GM18873 (cell line): ENCODE measurements at regions not wholly inside any gene's neighbourhood (a gene's known extent, or its start where the extent isn't known, plus 50 kb on each side); places are given as distances from the start of the nearest gene placed in this dataset.
"Not testable (repeated sequence)": the region's sequence is repeated elsewhere in the genome, so short reads cannot be mapped to it uniquely, and the experiment has no call there.

ENCODE experiments used
- ATAC-seq: cut with Tn5 transposase; IDR thresholded peaks from one replicate; pipeline ENCODE4 v1.9.1; 2021; ENCODE audit warnings: mild to moderate bottlenecking, moderate library complexity, moderate number of reproducible peaks; ENCODE audit not compliant: unreplicated experiment, low FRiP score

DNA sequence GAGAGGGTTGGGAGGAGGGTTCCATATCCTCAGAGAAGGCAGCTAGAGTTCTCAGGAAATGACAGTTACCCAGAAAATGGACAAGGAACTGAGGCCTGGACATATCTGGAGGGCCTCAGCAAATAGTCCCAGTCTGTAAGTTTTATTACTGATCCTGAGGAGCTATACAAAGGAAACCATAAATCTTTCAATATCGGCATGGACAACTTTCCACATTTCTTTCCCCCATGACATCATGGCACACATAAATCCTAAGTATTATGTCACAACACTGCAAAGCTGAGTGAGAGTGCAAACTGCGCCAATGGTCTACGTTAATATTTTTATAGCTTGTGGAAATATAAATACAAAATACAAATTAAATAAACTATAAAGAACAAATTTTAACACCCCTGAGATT is 1356.2 kb upstream of the C9orf72 start:
- no peak for ATAC-seq

DNA sequence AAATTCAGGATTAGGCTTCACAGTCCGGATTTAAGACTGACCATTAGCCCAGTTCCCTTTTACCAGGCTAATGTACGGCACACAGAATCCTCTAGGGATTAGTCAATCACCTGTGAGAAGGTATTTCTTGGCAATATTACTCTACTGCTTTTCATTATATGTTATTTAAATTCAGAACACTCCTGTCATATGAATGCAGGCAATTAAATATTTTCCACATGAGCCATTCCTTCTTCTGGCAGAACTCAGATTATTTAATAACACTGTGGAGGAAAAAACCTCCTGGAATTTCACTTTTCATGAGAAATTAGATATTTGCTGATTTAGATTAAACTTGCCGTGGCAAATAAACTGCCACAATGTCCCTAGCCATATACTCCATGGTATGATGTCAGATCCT is 1357.5 kb upstream of the C9orf72 start:
- ATAC-seq, result no peak

DNA sequence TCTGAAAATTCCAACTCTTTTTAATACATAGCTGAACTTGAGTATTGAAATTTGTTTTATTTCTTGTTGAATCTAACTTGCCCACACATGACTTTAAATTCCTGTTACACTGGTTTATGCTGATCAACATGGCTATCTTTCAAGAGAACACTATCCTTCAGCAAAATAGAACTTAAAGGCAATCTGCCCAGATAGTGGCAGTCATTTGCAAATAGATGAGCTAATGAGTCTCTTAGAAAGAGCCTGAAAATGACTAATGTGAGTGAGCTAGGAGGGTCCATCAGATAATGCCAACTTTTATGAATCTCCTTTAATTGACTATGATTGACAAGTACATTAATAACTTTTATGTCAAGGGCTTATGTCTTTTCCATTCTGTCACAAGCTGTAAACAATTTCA is 1360.8 kb upstream of the C9orf72 start:
- ATAC-seq, result no peak

DNA sequence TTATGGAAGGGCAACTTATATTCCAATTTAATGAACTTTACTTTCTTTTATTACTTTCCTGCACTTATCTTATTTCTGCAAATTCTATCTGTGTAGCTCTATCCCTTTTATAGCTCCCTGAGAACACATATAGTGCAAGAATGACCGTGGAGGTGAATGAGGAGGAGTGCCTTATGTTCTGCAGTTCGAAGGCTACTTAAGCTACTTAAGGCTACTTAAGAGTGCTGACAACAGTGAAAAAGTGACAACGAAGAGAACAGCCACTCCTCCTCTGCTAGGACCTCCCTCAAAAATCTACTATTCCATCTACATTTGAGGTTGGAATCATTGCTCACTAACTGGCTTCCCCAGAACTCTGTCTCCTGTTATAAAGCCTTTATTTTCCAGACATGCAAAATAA is 1365.7 kb upstream of the C9orf72 start:
- no peak for ATAC-seq

DNA sequence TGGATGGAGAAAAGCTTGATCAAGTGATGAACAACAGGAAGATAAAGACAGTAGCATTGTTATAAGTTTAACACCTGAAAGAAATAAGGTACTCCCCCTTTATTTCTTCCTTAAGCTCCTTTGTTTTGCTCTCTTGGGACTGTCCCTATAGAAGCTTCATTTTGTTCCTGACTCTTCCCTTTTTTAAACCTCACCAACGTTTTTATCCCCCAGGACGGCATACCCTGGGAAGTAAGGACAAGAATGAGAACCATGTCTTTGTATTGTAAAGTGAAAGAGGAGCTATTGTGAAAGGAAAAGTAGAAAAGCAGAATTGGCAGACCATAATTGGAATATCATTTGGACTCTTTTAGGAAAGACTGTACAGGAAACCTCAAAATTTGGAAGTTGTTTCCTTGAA is 1368.6 kb upstream of the C9orf72 start:
- no peak for ATAC-seq

DNA sequence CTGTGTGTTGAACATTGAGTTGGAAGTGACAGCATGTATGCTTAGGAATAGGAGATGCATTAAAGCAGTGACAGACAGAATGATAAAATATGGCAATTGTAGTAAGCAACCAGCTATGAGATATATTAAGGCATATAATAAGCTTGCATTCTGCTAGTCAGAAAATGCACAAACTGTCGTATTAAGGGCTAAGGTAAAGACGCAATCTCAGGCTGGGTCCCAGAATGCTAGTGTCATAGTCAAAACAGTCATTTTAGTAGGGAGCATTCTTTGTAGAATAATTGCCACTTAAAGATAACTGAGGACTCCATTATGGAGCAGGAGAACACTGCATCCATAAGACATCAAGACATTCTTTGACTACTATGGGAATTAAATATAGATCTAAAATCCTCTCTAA is 1369.7 kb upstream of the C9orf72 start:
- ATAC-seq, result no peak

DNA sequence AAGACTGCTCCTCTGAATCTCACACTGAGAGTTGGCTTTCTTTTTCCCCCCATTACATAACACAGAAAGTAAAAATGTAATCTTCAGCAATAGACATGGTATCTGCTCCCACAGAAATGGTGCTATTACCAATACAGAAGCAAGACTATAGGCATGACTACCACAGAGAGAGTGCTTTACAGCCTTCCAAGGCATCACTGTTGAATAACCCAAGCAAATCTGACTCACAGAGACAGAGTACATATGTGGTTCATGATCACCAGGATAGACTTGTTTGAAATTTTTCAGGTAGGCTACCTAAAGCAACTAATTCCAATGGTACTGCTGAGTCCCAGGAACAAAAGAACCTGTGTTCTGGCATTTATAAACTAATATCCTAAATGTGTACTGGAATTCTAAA is 1373.4 kb upstream of the C9orf72 start:
- ATAC-seq, result no peak

DNA sequence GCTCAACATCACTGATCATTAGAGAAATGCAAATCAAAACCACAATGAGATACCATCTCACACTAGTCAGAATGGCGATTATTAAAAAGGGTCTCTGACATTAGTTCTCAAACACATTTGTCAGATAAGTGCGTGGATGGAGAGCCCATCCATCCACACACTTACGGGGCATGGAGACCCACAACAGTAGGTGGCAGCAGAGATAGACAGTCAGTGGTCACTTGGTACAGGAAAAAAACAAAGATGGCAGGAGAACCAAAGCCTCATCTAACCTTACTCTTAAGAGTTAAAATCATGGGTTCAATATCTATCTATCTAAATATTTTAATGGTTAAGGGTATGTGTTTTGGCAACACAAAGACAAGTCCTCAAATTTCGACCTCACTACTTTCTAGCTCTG is 1378.7 kb upstream of the C9orf72 start:
- no peak for ATAC-seq

DNA sequence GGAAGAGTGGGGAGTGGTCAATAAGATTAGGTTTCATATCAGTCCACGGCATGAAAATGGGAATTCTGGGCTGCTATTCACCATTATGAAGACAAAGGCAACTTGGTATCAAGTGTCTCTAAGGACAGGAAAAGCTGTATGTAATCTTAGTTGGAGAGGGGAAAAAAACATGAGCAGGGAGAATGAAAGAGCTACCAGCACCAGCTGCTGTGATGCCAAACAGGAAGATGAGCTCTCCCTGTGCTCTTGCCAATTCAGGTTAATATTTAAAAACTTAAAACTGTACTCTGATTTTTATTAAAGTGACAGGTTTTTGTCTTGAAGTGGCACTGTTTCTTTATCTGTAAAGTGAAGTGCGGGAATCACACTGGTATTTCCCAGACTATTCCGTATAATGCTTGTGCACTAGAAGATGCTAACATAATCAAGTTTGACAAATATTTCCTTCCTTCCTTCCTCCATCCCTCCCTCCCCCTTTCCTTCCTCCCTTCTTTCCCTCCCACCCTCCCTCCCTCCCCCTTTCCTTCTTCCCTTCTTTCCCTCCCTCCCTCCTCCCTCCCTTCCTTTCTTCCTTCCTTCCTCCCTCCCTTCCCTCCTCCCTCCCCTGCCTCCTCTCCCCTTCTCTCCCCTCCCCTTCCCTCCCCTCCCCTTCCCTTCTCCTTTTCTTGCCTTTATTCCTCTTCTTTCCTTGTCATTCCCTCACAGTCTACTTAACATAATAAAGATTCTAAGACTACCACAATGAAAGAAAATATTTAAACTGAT is 1383.0 kb upstream of the C9orf72 start:
- no peak for ATAC-seq

DNA sequence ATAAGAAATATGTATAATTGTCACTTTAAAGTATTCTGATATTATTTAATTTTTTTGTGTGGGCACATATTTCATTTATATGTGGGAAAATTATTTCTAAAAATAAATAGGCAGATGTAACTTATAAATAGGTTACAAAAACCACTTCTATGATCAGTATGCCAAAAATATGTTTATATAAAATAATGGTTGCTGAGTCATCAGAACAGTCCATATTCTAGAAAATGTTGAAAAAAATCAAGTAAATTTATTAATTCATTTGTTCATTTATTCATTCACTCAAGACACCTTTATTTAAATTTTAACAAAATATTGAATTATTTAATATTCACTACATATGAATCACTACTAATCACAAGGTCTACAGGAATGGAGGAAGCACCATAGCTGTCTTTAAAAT is 1387.3 kb upstream of the C9orf72 start:
- ATAC-seq, result no peak

DNA sequence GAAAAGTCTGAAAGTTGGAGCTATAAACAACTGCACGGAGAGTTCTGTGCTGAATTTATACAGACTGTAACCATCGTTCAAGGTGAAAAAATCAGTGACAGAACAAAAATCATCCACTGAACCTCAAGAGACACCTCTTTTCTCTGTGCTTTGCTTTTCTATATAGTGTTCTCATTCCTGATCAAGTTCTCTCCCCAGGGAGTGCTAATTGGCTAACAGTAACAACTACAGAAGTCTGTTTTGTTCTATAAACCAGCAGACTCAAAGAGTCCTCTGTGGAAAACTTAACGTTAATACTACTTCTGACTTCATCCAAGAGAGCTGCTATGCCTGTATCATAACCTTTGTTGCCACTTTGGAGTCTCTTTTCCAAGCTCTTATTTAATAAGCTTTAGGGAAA is 1388.3 kb upstream of the C9orf72 start:
- no peak for ATAC-seq

DNA sequence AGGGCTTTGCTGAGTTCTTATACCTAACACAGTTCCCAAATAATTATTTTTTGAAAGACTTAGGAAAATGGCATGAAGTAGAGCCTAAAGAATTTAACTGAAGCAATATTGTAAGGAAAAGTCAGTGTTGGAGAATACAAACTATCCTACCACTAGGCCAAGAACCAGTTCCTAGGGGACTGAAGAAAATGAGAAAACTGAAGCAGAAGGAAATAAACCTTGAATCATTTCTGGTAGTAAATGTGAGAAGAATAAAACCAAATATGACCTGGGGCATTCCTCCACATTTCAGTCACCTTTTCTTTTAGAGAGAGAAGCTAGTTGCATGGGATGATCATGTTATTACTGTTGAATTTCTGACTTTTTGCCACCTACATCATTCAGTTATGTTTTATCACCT is 1393.9 kb upstream of the C9orf72 start:
- no peak for ATAC-seq

DNA sequence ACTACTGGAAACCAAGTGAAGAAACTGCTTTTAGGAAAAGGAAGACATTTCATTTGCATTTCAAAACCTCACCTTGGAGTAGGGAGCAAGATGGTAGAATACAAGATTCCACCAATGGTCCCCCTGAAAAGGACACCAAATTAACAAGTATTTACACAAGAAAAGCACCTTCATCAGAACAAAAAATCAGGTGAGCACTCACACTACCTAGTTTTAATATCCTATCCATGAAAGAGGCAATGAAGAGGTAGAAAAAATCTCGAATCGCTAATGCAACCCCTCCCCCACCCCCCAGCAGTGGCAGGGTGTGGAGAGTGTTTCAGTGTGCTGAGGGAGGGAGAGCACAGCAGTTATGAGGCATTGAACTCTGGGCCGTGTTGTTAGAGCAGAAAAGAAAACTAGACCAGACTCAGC is 1397.0 kb upstream of the C9orf72 start:
- no peak for ATAC-seq

DNA sequence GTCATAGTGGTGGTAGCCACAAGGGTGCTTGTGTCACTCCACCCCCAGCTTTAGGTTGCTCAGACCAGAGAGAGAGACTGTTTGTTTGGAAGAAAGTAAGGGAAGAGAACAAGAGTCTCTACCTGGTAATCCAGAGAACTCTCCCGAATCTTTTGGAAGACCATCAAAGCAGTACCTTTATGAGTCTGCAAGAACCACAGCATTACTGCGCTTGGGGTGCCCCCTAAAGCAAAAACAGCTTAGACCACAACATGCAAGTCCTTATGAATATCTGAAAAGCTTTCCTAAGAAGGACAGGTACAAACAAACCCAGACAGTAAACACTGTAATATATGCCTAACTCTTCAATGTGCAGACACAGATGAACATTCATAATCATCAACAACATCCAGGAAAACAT is 1398.6 kb upstream of the C9orf72 start:
- ATAC-seq, result no peak

DNA sequence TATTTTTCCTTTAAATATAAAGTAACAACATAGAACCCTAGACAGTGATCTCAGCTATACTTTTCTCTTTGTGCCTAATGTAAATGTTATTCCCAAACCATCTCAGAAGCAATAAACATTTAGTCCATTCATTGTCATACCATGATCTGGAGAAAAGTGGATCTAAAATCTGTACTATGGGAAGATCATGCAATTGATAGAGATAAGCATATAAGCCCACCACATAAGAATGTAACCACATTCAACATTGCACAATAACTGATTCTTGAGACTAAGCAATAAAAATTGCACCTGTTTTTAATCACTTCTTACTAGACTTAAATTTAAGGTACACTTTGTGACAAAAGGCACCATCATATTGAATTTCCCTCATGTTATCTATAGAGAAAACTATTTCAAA is 1403.0 kb upstream of the C9orf72 start:
- ATAC-seq, result no peak

DNA sequence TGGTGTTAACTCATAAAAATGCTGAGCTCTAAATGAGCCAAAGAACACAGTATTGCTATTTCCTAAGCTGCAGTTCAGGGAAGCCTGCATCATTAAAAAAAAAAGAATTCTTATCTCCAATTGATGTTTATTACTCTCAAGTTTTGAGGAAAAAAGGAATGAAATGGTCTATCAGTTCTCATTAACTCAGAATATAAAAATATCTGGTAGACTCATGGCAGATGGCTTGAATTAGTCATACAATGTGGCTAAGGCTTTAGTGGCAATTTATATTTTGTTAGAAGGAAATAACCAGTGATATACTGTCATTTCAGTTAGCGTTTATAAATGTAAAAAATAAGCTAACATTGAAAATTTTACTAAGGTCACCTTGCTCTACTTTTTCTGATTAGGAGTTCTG is 1403.4 kb upstream of the C9orf72 start:
- no peak for ATAC-seq

DNA sequence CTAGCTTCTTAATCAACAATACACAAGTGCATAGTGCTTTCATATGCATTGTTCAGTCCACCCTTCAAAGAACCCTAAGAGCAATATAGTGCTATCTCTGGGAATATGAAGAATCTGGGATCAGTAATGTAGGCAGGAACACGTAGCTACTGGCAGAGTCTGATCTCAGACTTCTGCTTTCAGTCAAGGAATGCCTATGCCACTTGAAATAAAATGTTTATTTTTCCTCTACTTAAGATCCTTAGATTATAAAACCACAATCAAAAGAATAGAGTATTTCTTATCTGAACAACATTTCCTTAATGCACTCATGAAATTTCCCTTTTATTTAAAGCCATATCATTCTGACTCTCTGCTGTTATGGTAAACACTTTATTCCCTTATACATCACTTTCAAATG is 1407.8 kb upstream of the C9orf72 start:
- ATAC-seq, result no peak

DNA sequence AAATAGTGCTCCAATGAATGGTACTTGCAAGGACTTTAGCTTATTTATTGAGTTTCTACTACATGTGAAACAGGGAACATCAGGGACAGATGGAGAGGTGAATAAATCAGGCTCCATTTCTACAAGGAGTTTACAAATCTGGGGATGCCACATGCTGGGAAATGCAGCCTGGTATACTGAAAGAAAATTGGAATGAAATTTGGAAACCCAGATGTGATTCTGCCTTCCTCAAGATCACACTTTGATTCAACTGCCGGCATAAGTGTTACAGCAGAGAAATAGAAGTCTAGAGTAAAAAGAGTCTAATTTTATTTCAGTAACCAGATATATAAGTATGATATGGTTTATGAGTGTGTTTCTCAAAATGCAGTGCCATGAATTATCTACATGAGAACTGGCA is 1408.4 kb upstream of the C9orf72 start:
- ATAC-seq, result no peak

DNA sequence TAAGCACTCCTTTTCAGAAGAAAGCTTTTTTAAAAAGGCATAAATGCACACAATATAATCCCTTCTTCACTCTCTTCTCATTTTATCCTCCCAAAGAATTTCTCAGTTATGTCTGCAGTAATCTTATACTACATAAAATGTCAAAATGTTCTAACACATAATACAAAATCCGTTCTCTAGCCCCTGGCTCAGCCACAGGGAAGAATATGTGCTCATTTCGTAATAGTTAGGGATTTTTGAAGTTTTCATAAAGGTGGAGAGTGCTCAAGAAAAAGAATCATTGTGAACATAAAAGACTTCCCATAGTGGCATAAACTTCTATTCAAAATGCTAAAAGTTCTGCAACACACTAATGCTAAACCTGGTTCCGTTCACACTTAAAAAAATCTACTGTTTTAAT is 1410.7 kb upstream of the C9orf72 start:
- ATAC-seq, result no peak

DNA sequence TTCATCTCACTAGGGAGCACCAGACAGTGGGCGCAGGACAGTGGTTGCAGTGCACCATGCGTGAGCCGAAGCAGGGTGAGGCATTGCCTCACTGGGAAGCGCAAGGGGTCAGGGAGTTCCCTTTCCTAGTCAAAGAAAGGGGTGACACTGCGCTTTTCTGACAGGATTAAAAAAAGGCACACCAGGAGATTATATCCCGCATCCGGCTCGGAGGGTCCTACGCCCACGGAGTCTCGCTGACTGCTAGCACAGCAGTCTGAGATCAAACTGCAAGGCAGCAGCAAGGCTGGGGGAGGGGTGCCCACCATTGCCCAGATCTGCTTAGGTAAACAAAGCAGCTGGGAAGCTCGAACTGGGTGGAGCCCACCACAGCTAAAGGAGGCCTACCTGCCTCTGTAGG is 1416.7 kb upstream of the C9orf72 start:
- not testable (repeated sequence) for ATAC-seq

DNA sequence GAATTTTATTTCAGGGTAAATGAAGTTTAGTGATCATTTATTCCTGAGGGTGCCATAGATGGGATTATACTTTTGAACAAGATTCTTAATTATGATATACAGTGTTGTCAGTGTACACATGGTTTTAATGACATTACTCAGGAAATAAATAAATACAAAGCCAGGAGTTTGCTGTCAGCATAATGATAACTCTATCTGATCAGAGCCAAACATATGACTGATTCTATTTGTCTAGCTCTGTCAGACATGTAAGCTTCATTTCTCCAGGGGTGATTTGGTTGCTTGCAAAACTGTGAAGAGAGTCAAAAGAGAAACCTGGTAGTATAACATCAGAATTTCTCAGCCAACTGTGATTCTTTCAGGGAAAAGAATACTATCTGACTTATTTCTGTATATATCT is 1425.8 kb upstream of the C9orf72 start:
- ATAC-seq, result no peak

DNA sequence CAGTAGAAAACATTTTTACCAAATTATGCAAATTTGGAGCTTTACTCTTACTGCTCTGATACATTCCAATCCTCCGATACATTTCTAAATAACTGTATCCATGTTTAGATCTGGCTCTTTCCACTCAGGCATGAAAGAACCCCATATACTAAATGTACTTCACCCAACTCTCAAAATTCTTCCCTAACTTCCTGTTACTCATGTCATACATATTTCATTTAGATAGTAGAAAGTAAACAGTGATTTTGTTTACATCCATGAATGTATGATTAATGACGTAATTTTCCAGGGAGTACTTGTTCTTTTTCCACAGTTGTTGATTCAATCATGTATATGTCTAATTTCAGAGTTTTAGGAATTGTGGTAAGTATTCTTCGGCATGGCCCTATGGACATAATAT is 1426.5 kb upstream of the C9orf72 start:
- no peak for ATAC-seq

DNA sequence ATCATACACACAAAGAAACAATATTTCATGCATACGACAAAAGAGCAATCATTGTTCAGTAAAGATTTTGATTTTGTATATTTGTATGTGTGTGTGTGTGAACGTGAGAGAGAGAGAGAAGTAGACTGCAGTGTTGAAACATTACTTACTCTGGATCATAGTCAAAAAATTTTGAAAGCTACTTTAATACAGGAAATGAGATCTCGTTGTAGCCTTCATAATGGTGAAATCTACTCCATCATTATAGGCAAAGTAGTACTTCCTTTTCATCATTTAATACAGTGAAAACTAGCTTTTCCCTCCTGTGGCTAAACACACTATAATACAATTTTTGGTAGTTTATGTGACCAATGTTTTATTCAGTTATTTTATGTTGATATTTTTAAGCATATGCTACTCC is 1427.7 kb upstream of the C9orf72 start:
- ATAC-seq, result no peak
